Panc1 (cell line): ENCODE measurements at regions not wholly inside any gene's neighbourhood (a gene's known extent, or its start where the extent isn't known, plus 50 kb on each side); places are given as distances from the start of the nearest gene placed in this dataset.

Experiments
- ATAC-seq: fragments of 200-7000 bp; cut with Tn5 transposase; 2 replicates; pipeline ENCODE4 v1.9.1; 2020; ENCODE audit warnings: mild to moderate bottlenecking, moderate library complexity
- BruUV-seq: library from RNA; stranded (reverse); fragments of 400-500 nt; replicated peaks from 2 replicates; lab custom pipeline; 2021; lab: Mats Ljungman, UMichigan
- CTCF ChIA-PET: fragments of 300-600 bp; sonication (Branson Sonifier 250); formaldehyde crosslinking; loops from one replicate; lab custom pipeline; 2022; ENCODE audit warnings: antibody characterized with exemption; lab: Charles Lee
- POLR2A ChIA-PET: fragments of 300-600 bp; sonication (Branson Sonifier 250); formaldehyde crosslinking; loops from one replicate; lab custom pipeline; 2022; ENCODE audit warnings: antibody characterized with exemption; lab: Charles Lee
- DNase-seq: peaks from one replicate; pipeline ENCODE4 v3.0.0-alpha.2; 2010; ENCODE audit warnings: low read depth, low spot score
- H3K27ac ChIP-seq: 2 replicates; pipeline ENCODE4 v1.5.1; 2011; ENCODE audit warnings: mild to moderate bottlenecking, low read length, inconsistent platforms
- H3K27me3 ChIP-seq: fragments of 200-500 bp; sonication (Bioruptor generic); 2 replicates; pipeline ENCODE4 v1.6.0; 2014; ENCODE audit warnings: low read length, inconsistent platforms; ENCODE audit not compliant: control insufficient read depth, insufficient read depth
- H3K36me3 ChIP-seq: fragments of 200-500 bp; sonication (Bioruptor generic); 2 replicates; pipeline ENCODE4 v1.5.1; 2014; ENCODE audit warnings: inconsistent platforms, mild to moderate bottlenecking, low read length, moderate library complexity; ENCODE audit not compliant: control insufficient read depth, insufficient read depth
- H3K4me1 ChIP-seq: 2 replicates; pipeline ENCODE4 v1.5.1; 2011; ENCODE audit warnings: inconsistent platforms, mild to moderate bottlenecking, low read length, moderate library complexity; ENCODE audit not compliant: control insufficient read depth, insufficient read depth
- H3K4me3 ChIP-seq, 2 experiments: 2 replicates each; pipeline ENCODE4 v1.5.1; 2011 to 2012; ENCODE audit warnings: low read depth in 2 of 2, low read length in 2 of 2, mild to moderate bottlenecking in 2 of 2, inconsistent platforms in 1 of 2, moderate library complexity in 1 of 2
- H3K9me3 ChIP-seq: fragments of 200-500 bp; sonication (Bioruptor generic); 2 replicates; pipeline ENCODE4 v1.5.1; 2014; ENCODE audit warnings: low read depth, mild to moderate bottlenecking, inconsistent platforms, low read length, moderate library complexity; ENCODE audit not compliant: control insufficient read depth, insufficient read depth
- CTCF ChIP-seq: fragments of 450-650 bp; IDR thresholded peaks from 2 replicates; pipeline ENCODE4 v1.5.1; 2017; ENCODE audit warnings: mild to moderate bottlenecking
- POLR2AphosphoS5 ChIP-seq: IDR thresholded peaks from 2 replicates; pipeline ENCODE4 v1.6.1; 2012; ENCODE audit warnings: mild to moderate bottlenecking, low read depth, low read length, moderate library complexity
- REST ChIP-seq, 2 experiments: IDR thresholded peaks; 2 replicates each; pipeline ENCODE4 v1.6.1; 2011 to 2012; ENCODE audit warnings: low read depth in 2 of 2, control low read depth in 1 of 2, low read length in 1 of 2, mild to moderate bottlenecking in 1 of 2, moderate library complexity in 1 of 2; ENCODE audit not compliant: insufficient read depth in 1 of 2
- SIN3A ChIP-seq: IDR thresholded peaks from 2 replicates; pipeline ENCODE4 v1.6.1; 2012; ENCODE audit warnings: low read depth, mild to moderate bottlenecking, low read length, moderate library complexity, borderline replicate concordance; ENCODE audit not compliant: insufficient read depth
- TCF7L2 ChIP-seq: IDR thresholded peaks from 2 replicates; pipeline ENCODE4 v1.6.1; 2011; ENCODE audit warnings: mild to moderate bottlenecking, low read depth, low read length, inconsistent platforms
- in situ Hi-C: cut with HindIII; loops from 2 replicates; pipeline ENCODE4 v1.10.0; 2016; ENCODE audit warnings: low sequenced_read_pairs, low pct_unique_long_range_greater_than_20kb
- intact Hi-C: fragments of 100-400 bp; cut with micrococcal nuclease; formaldehyde crosslinking; loops from one replicate; pipeline ENCODE4 v1.10.0; 2022; ENCODE audit not compliant: unreplicated experiment

GRCh38 chr12:53860426-53861345 is 77.9 kb upstream of the HOXC13 start:
- no peak for TF ChIP-seq REST (IDR thresholded peaks at IDR 0.05; ENCODE audit: insufficient read depth in 1 of 2, low read depth in 2 of 2, low read length in 1 of 2)
- no peak for TF ChIP-seq CTCF
- TF ChIP-seq TCF7L2 = no peak
- no peak for TF ChIP-seq SIN3A
- no peak for TF ChIP-seq POLR2AphosphoS5
- CTCF ChIA-PET = no interaction called here
- POLR2A ChIA-PET = no interaction called here
- Histone ChIP-seq H3K27me3 (no peaks in the 10 kb centered on the region), H3K4me1 (no peaks in the 10 kb centered on the region), H3K9me3 (no peaks in the 10 kb centered on the region), H3K36me3 (no peaks in the 10 kb centered on the region), H3K27ac (peak overlapping the region; percentile 59; the same call in 1 of the 2 replicates), H3K4me3 (no peak overlapping the region)
- in situ Hi-C loops (no loop called here), intact Hi-C loops (no loop called here)
- no TSS peak for BruUV-seq
- no peak for DNase-seq
- no peak for ATAC-seq

GRCh38 chr12:53862206-53862605 is 76.4 kb upstream of the HOXC13 start:
- Histone ChIP-seq H3K4me3 (no peak overlapping the region), H3K4me1 (peaks cover under 1% of the 10 kb centered on the region), H3K36me3 (no peaks in the 10 kb centered on the region), H3K27me3 (no peaks in the 10 kb centered on the region), H3K9me3 (no peaks in the 10 kb centered on the region), H3K27ac (peak overlapping the region; percentile 35; the same call in 1 of the 2 replicates)
- no peak for DNase-seq
- intact Hi-C loops (no loop called here), in situ Hi-C loops (no loop called here)
- ChIA-PET POLR2A (no interaction called here), CTCF (no interaction called here)
- TF ChIP-seq CTCF (no peak), SIN3A (no peak), REST (IDR thresholded peaks at IDR 0.05; ENCODE audit: insufficient read depth in 1 of 2, low read depth in 2 of 2, low read length in 1 of 2) (no peak), POLR2AphosphoS5 (no peak), TCF7L2 (no peak)
- ATAC-seq = no peak; the same call in 1 of the 2 replicates
- no TSS peak for BruUV-seq
